Adipose tissue (tissue), 3 donors: ENCODE measurements at regions not wholly inside any gene's neighbourhood (a gene's known extent, or its start where the extent isn't known, plus 50 kb on each side); places are given as distances from the start of the nearest gene placed in this dataset.
A peak's percentile ranks its signal among the peaks of the same experiment; 100 is the strongest.

Source experiments
- H3K27ac ChIP-seq: one replicate; pipeline ENCODE4 v1.5.1; 2013; ENCODE audit warnings: low read depth, low read length
- WGBS, 3 donors: extraction: QIAGEN DNeasy Blood & Tissue Kit; methylation state at CpG; one replicate each; pipeline ENCODE4 v1.1.7; 2013; 5-methylcytosine and 5-hydroxymethylcytosine counted together
- donor health status: healthy with polysubstance abuse.
- donor health status: Bipolar disorder and iron deficiency.
- donor health status: healthy.

GRCh38 chr5:4879075-4879474 is 261.1 kb upstream of the ADAMTS16 start:
- no peak overlapping the region for H3K27ac ChIP-seq
- 83 to 90% (median 87%) methylated on average over 10 of the region's 10 CpGs for WGBS, 3 donors

- no peak overlapping the region for H3K27ac ChIP-seq
- WGBS, 3 donors = 42 to 45% (median 44%) methylated on average over 15 of the region's 15 CpGs
These were observed 260.3 kb upstream of the ADAMTS16 start for GRCh38 chr5:4879693-4880303.

GRCh38 chr5:4880304-4880741 is 259.8 kb upstream of the ADAMTS16 start:
- WGBS, 3 donors = 72 to 81% (median 81%) methylated on average over 15 of the region's 15 CpGs
- H3K27ac ChIP-seq = no peak overlapping the region

- H3K27ac ChIP-seq = no peak overlapping the region
- WGBS, 3 donors = 74 to 80% (median 75%) methylated on average over 8 of the region's 8 CpGs
These were observed 258.6 kb upstream of the ADAMTS16 start for GRCh38 chr5:4881366-4882002.

GRCh38 chr5:4882186-4882585 is 257.9 kb upstream of the ADAMTS16 start:
- 67 to 85% (median 77%) methylated on average over 4 of the region's 4 CpGs for WGBS, 3 donors
- H3K27ac ChIP-seq = no peak overlapping the region

- H3K27ac ChIP-seq = no peak overlapping the region
- 46 to 74% (median 66%) methylated on average over 6 of the region's 6 CpGs for WGBS, 3 donors
These were observed 256.8 kb upstream of the ADAMTS16 start for GRCh38 chr5:4883360-4883759.

GRCh38 chr5:4893063-4893744 is 246.9 kb upstream of the ADAMTS16 start:
- 60 to 83% (median 80%) methylated on average over 9 of the region's 9 CpGs for WGBS, 3 donors
- no peak overlapping the region for H3K27ac ChIP-seq

- H3K27ac ChIP-seq = no peak overlapping the region
- WGBS, 3 donors = 45 to 51% (median 49%) methylated on average over 5 of the region's 5 CpGs
These were observed 243.8 kb upstream of the ADAMTS16 start for GRCh38 chr5:4896328-4896727.

GRCh38 chr5:4901305-4901811 is 238.8 kb upstream of the ADAMTS16 start:
- no peak overlapping the region for H3K27ac ChIP-seq
- WGBS, 3 donors = 63 to 68% (median 67%) methylated on average over 15 of the region's 15 CpGs

- H3K27ac ChIP-seq = no peak overlapping the region
- WGBS, 3 donors = 50 to 65% (median 50%) methylated on average over 5 of the region's 5 CpGs
These were observed 238.2 kb upstream of the ADAMTS16 start for GRCh38 chr5:4901924-4902323.

- 51 to 66% (median 65%) methylated on average over 19 of the region's 19 CpGs for WGBS, 3 donors
- H3K27ac ChIP-seq = peak overlapping the region; percentile 15
These were observed 234.2 kb upstream of the ADAMTS16 start for GRCh38 chr5:4905674-4906520.

- H3K27ac ChIP-seq = no peak overlapping the region
- WGBS, 3 donors = 52 to 67% (median 53%) methylated on average over 1 of the region's 1 CpG
These were observed 233.3 kb upstream of the ADAMTS16 start for GRCh38 chr5:4906786-4907185.

- 35 to 76% (median 67%) methylated on average over 3 of the region's 3 CpGs for WGBS, 3 donors
- H3K27ac ChIP-seq = no peak overlapping the region
These were observed 232.6 kb upstream of the ADAMTS16 start for GRCh38 chr5:4907571-4907970.

GRCh38 chr5:4909086-4909485 is 231.0 kb upstream of the ADAMTS16 start:
- 83 to 89% (median 86%) methylated on average over 5 of the region's 5 CpGs for WGBS, 3 donors
- H3K27ac ChIP-seq = no peak overlapping the region

GRCh38 chr5:4911646-4912403 is 228.3 kb upstream of the ADAMTS16 start:
- WGBS, 3 donors = 74 to 81% (median 81%) methylated on average over 6 of the region's 6 CpGs
- H3K27ac ChIP-seq = no peak overlapping the region

- no peak overlapping the region for H3K27ac ChIP-seq
- 60 to 66% (median 66%) methylated on average over 5 of the region's 5 CpGs for WGBS, 3 donors
These were observed 218.2 kb upstream of the ADAMTS16 start for GRCh38 chr5:4921929-4922328.

- H3K27ac ChIP-seq = no peak overlapping the region
- WGBS, 3 donors = 75 to 77% (median 76%) methylated on average over 4 of the region's 4 CpGs
These were observed 215.6 kb upstream of the ADAMTS16 start for GRCh38 chr5:4924577-4924976.

GRCh38 chr5:4927097-4927496 is 213.0 kb upstream of the ADAMTS16 start:
- WGBS, 3 donors = 61 to 76% (median 63%) methylated on average over 2 of the region's 2 CpGs

More at GRCh38 chr5:4927097-4927496, 213.0 kb upstream of the ADAMTS16 start:
- H3K27ac ChIP-seq = no peak overlapping the region
